Esophagus squamous epithelium (tissue), 5 donors: ENCODE measurements at regions not wholly inside any gene's neighbourhood (a gene's known extent, or its start where the extent isn't known, plus 50 kb on each side); places are given as distances from the start of the nearest gene placed in this dataset.
A peak's percentile ranks its signal among the peaks of the same experiment; 100 is the strongest.

ENCODE experiments used
- DNase-seq: peaks from one replicate; lab custom pipeline; 2025; lab: John Stamatoyannopoulos, UW
- H3K27ac ChIP-seq, 4 donors: fragments of 200-600 bp; sonication (generic); one replicate each; pipeline ENCODE4 v1.5.1; 2016 to 2019; ENCODE audit warnings: mild to moderate bottlenecking in 1 of 4
- H3K27me3 ChIP-seq, 4 donors: fragments of 200-600 bp; sonication (generic); 1 replicate in 3 of 4; 2 replicates in 1 of 4; pipeline versions ENCODE4 v1.5.1 to v1.6.0; 2017 to 2021; ENCODE audit warnings: antibody characterized with exemption in 1 of 4
- H3K36me3 ChIP-seq, 3 donors: fragments of 200-600 bp; sonication (generic); one replicate each; pipeline ENCODE4 v1.5.1; 2016 to 2019
- H3K4me1 ChIP-seq, 3 donors: fragments of 200-600 bp; sonication (generic); one replicate each; pipeline ENCODE4 v1.5.1; 2017 to 2019
- H3K4me3 ChIP-seq, 4 donors: fragments of 200-600 bp; sonication (generic); 1 replicate in 3 of 4; 2 replicates in 1 of 4; pipeline ENCODE4 v1.5.1; 2016 to 2019; ENCODE audit warnings: mild to moderate bottlenecking in 2 of 4, moderate library complexity in 1 of 4
- H3K9me3 ChIP-seq, 3 donors: fragments of 200-600 bp; sonication (generic); one replicate each; pipeline ENCODE4 v1.5.1; 2016 to 2019
- CTCF ChIP-seq, 6 experiments: fragments of 450-650 bp in 4 of 6; fragments of 200-600 bp in 2 of 6; sonication (generic) in 2 of 6; IDR thresholded peaks; one replicate each; pipeline ENCODE4 v1.5.1; 2016 to 2019; ENCODE audit warnings: antibody characterized with exemption in 6 of 6, mild to moderate bottlenecking in 4 of 6, moderate library complexity in 4 of 6
- POLR2A ChIP-seq, 4 donors: fragments of 450-650 bp; IDR thresholded peaks; one replicate each; pipeline ENCODE4 v1.6.1; 2017; ENCODE audit warnings: antibody characterized with exemption in 4 of 4, mild to moderate bottlenecking in 4 of 4, moderate library complexity in 3 of 4
- WGBS, 2 donors: methylation state at CpG; one replicate each; pipeline ENCODE4 v1.1.5; 2018; 5-methylcytosine and 5-hydroxymethylcytosine counted together
- intact Hi-C: fragments of 100-400 bp; cut with DNase I; formaldehyde crosslinking; loops from one replicate; pipeline ENCODE4 v1.15.0; 2022
- donor health status: DM: yes; HTN: yes; CAD: no.

DNA sequence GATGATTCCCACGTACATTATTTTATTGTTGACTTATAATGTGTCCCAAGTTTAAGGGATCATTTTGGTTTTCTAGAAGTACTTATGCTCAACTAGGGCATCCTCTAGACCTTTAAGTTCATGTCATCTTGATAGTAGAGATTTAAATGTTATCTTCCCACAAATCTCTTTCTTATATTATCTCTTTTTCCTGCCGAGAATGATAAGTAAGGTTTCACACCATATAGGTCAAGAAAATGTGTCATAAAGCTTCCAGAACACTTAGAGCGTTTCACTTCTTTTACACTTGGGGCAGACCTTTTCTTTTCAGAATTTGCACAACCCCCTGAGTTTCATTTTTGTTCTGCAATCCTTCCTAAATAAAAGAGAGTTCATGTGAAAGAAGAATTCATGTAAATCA is 142.0 kb upstream of the CBLB start:
- 80 to 85% methylated on average over 3 of the region's 3 CpGs for WGBS, 2 donors
- Histone ChIP-seq H3K4me1 (peaks cover 0 to 31% (median 4%) of the 10 kb centered on the region in 3 donors), H3K27ac (no peak overlapping the region), H3K36me3 (no peaks in the 10 kb centered on the region), H3K27me3 (no peaks in the 10 kb centered on the region), H3K9me3 (no peaks in the 10 kb centered on the region), H3K4me3 (no peak overlapping the region)
- no peak for TF ChIP-seq POLR2A (IDR thresholded peaks at IDR 0.05)
- intact Hi-C loops = no loop called here
- DNase-seq = no peak

DNA sequence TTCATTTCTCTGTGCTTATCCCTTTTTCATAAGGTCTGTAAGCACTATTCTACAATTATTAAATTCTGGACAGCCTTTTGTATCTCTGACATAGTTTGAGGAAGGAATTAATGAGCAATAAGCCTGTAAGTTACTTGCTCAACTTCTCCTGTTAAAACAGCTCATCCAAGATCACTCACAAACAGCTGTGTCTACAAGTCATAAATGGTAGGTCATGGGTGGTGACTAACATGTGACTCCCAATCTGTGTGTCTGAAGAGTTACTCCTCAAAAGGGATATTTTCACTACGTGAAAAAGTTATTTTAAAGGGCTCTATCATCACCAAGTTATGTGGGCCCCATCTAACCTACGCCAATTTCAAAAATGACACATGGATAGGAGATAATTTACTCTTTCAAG is 145.2 kb upstream of the CBLB start:
- Histone ChIP-seq H3K9me3 (no peaks in the 10 kb centered on the region), H3K4me1 (peaks cover 0 to 16% (median 4%) of the 10 kb centered on the region in 3 donors), H3K27ac (peak overlapping the region; percentile 26 to 55 (median 41)), H3K36me3 (no peaks in the 10 kb centered on the region), H3K4me3 (no peak overlapping the region), H3K27me3 (no peaks in the 10 kb centered on the region)
- intact Hi-C loops = no loop called here
- WGBS, 2 donors = 39 to 48% methylated on average over 2 of the region's 2 CpGs
- no peak for DNase-seq
- TF ChIP-seq POLR2A (IDR thresholded peaks at IDR 0.05) = no peak
- TF ChIP-seq CTCF (IDR thresholded peaks at IDR 0.05) = no peak

- H3K27ac ChIP-seq = peak overlapping the region; percentile 26 to 55 (median 41)
- intact Hi-C loops = no loop called here
- no peak overlapping the region for H3K4me3 ChIP-seq
- 20 to 38% methylated on average over 1 of the region's 1 CpG for WGBS, 2 donors
- no peaks in the 10 kb centered on the region for H3K9me3 ChIP-seq
- H3K36me3 ChIP-seq = no peaks in the 10 kb centered on the region
- no peaks in the 10 kb centered on the region for H3K27me3 ChIP-seq
- H3K4me1 ChIP-seq = peaks cover 0 to 16% (median 4%) of the 10 kb centered on the region in 3 donors
- DNase-seq = no peak
- no peak for TF ChIP-seq POLR2A (IDR thresholded peaks at IDR 0.05)
- no peak for TF ChIP-seq CTCF (IDR thresholded peaks at IDR 0.05)
Measured at GRCh38 chr3:106014518-106014917, 145.7 kb upstream of the CBLB start.

DNA sequence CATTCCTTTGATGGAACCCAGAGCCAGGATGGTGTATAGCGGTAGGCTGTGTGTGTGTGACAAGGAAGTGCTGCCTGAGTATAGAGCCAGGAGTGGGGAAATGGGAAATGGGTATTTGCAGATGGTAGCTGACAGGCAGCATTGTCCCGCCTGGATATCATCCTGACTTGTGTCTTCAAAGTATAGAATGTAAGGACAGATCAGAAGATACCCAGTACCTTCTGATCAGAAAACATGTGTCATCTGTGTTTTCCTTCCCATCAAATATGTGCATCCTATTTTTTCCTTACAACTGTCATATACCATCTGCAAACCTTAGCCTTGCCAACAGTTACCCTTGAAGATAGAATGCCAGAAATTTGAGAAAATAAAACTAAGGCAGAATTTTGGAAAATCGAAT is 146.2 kb upstream of the CBLB start:
- intact Hi-C loops = no loop called here
- WGBS, 2 donors = 83 to 87% methylated on average over 3 of the region's 3 CpGs
- H3K4me3 ChIP-seq = no peak overlapping the region

DNA sequence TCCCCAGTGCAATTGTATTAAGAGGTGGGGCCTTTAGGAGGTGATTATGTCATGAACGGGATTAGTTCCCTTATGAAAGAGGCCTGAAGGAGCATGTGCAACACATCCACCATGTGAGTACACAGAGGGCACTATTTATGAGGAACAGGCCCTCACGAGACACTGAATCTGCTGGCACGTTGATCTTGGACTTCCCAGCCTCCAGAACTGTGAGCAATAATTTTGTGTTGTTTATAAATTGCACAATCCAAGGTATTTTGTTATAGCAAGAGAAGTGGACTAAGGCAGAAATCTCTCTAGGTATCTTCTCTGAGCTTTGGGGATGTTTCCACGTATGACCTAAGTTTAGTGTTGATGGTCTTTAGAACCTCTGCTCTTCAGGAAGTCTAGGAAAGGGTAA is 149.3 kb upstream of the CBLB start:
- Histone ChIP-seq H3K36me3 (no peaks in the 10 kb centered on the region), H3K27ac (no peak overlapping the region), H3K9me3 (no peaks in the 10 kb centered on the region), H3K4me3 (no peak overlapping the region), H3K4me1 (peaks cover 0 to 24% (median 4%) of the 10 kb centered on the region in 3 donors), H3K27me3 (no peaks in the 10 kb centered on the region)
- TF ChIP-seq CTCF (IDR thresholded peaks at IDR 0.05) = no peak
- no peak for TF ChIP-seq POLR2A (IDR thresholded peaks at IDR 0.05)
- 49 to 67% methylated on average over 3 to 4 of the region's 4 CpGs for WGBS, 2 donors
- no peak for DNase-seq
- intact Hi-C loops = no loop called here

More for the DNA sequence above, 146.2 kb upstream of the CBLB start:
- Histone ChIP-seq H3K9me3 (no peaks in the 10 kb centered on the region), H3K36me3 (no peaks in the 10 kb centered on the region), H3K27me3 (no peaks in the 10 kb centered on the region), H3K27ac (no peak overlapping the region), H3K4me1 (peaks cover 0 to 16% (median 4%) of the 10 kb centered on the region in 3 donors)
- TF ChIP-seq POLR2A (IDR thresholded peaks at IDR 0.05) = no peak
- TF ChIP-seq CTCF (IDR thresholded peaks at IDR 0.05) = no peak
- no peak for DNase-seq
